ENCODE measurements at regions not wholly inside any gene's neighbourhood (a gene's known extent, or its start where the extent isn't known, plus 50 kb on each side); places are given as distances from the start of the nearest gene placed in this dataset.

- Histone ChIP-seq H3K4me3 (ENCODE audit: low read length) (no peak overlapping the region), H3K27ac (ENCODE audit: low read length) (no peak overlapping the region), H3K36me3 (ENCODE audit: insufficient read depth, low read length) (no peaks in the 10 kb centered on the region), H3K4me1 (ENCODE audit: low read length) (no peaks in the 10 kb centered on the region), H3K27me3 (ENCODE audit: low read length) (no peaks in the 10 kb centered on the region), H3K4me2 (ENCODE audit: low read depth, low read length, poor library complexity, severe bottlenecking) (no peak overlapping the region), H2AFZ (ENCODE audit: low read length) (no peak overlapping the region), H3K9me3 (ENCODE audit: low read length) (no peaks in the 10 kb centered on the region), H4K20me1 (ENCODE audit: insufficient read depth, low read depth, low read length) (no peaks in the 10 kb centered on the region), H3K9ac (ENCODE audit: low read length) (no peak overlapping the region), H3K9me2 (replicated peaks; ENCODE audit: insufficient read depth, low read length) (no peaks in the 10 kb centered on the region), H3K79me2 (ENCODE audit: low read length) (no peaks in the 10 kb centered on the region)
- no peak for DNase-seq
Observed at GRCh38 chr4:41448934-41449333, 89.0 kb upstream of the LIMCH1 start.

GRCh38 chr4:41451961-41452360 lies 86.0 kb upstream of the LIMCH1 start:
- H3K4me2 ChIP-seq (ENCODE audit: low read depth, low read length, poor library complexity, severe bottlenecking), result no peak overlapping the region
- H3K9me3 ChIP-seq (ENCODE audit: low read length), result no peaks in the 10 kb centered on the region
- no peak overlapping the region for H2AFZ ChIP-seq (ENCODE audit: low read length)
- H3K4me1 ChIP-seq (ENCODE audit: low read length), result no peaks in the 10 kb centered on the region
- no peaks in the 10 kb centered on the region for H3K36me3 ChIP-seq (ENCODE audit: insufficient read depth, low read length)
- H3K27ac ChIP-seq (ENCODE audit: low read length), result no peak overlapping the region
- H3K79me2 ChIP-seq (ENCODE audit: low read length), result no peaks in the 10 kb centered on the region
- no peaks in the 10 kb centered on the region for H4K20me1 ChIP-seq (ENCODE audit: insufficient read depth, low read depth, low read length)
- DNase-seq, result no peak
- H3K9ac ChIP-seq (ENCODE audit: low read length), result no peak overlapping the region
- no peak overlapping the region for H3K4me3 ChIP-seq (ENCODE audit: low read length)
- no peaks in the 10 kb centered on the region for H3K27me3 ChIP-seq (ENCODE audit: low read length)
- H3K9me2 ChIP-seq (replicated peaks; ENCODE audit: insufficient read depth, low read length), result no peaks in the 10 kb centered on the region

GRCh38 chr4:41452484-41453225 lies 85.3 kb upstream of the LIMCH1 start:
- Histone ChIP-seq H2AFZ (ENCODE audit: low read length) (no peak overlapping the region), H3K27ac (ENCODE audit: low read length) (no peak overlapping the region), H3K4me3 (ENCODE audit: low read length) (no peak overlapping the region), H4K20me1 (ENCODE audit: insufficient read depth, low read depth, low read length) (no peaks in the 10 kb centered on the region), H3K79me2 (ENCODE audit: low read length) (no peaks in the 10 kb centered on the region), H3K9me3 (ENCODE audit: low read length) (no peaks in the 10 kb centered on the region), H3K4me1 (ENCODE audit: low read length) (no peaks in the 10 kb centered on the region), H3K27me3 (ENCODE audit: low read length) (no peaks in the 10 kb centered on the region), H3K4me2 (ENCODE audit: low read depth, low read length, poor library complexity, severe bottlenecking) (no peak overlapping the region), H3K9ac (ENCODE audit: low read length) (no peak overlapping the region), H3K9me2 (replicated peaks; ENCODE audit: insufficient read depth, low read length) (no peaks in the 10 kb centered on the region), H3K36me3 (ENCODE audit: insufficient read depth, low read length) (no peaks in the 10 kb centered on the region)
- DNase-seq, result no peak

GRCh38 chr4:41454423-41454822 lies 83.5 kb upstream of the LIMCH1 start:
- H4K20me1 ChIP-seq (ENCODE audit: insufficient read depth, low read depth, low read length), result no peaks in the 10 kb centered on the region
- H3K36me3 ChIP-seq (ENCODE audit: insufficient read depth, low read length), result no peaks in the 10 kb centered on the region
- no peak overlapping the region for H2AFZ ChIP-seq (ENCODE audit: low read length)
- H3K9ac ChIP-seq (ENCODE audit: low read length), result no peak overlapping the region
- H3K4me2 ChIP-seq (ENCODE audit: low read depth, low read length, poor library complexity, severe bottlenecking), result no peak overlapping the region
- no peaks in the 10 kb centered on the region for H3K27me3 ChIP-seq (ENCODE audit: low read length)
- no peak for DNase-seq
- H3K79me2 ChIP-seq (ENCODE audit: low read length), result no peaks in the 10 kb centered on the region
- H3K4me3 ChIP-seq (ENCODE audit: low read length), result no peak overlapping the region
- H3K4me1 ChIP-seq (ENCODE audit: low read length), result no peaks in the 10 kb centered on the region
- no peak overlapping the region for H3K27ac ChIP-seq (ENCODE audit: low read length)
- no peaks in the 10 kb centered on the region for H3K9me2 ChIP-seq (replicated peaks; ENCODE audit: insufficient read depth, low read length)
- no peaks in the 10 kb centered on the region for H3K9me3 ChIP-seq (ENCODE audit: low read length)

- no peaks in the 10 kb centered on the region for H3K4me1 ChIP-seq (ENCODE audit: low read length)
- no peaks in the 10 kb centered on the region for H3K27me3 ChIP-seq (ENCODE audit: low read length)
- no peak overlapping the region for H3K9ac ChIP-seq (ENCODE audit: low read length)
- H3K36me3 ChIP-seq (ENCODE audit: insufficient read depth, low read length), result no peaks in the 10 kb centered on the region
- no peaks in the 10 kb centered on the region for H3K9me3 ChIP-seq (ENCODE audit: low read length)
- no peak overlapping the region for H3K4me3 ChIP-seq (ENCODE audit: low read length)
- DNase-seq, result no peak
- no peaks in the 10 kb centered on the region for H4K20me1 ChIP-seq (ENCODE audit: insufficient read depth, low read depth, low read length)
- no peaks in the 10 kb centered on the region for H3K79me2 ChIP-seq (ENCODE audit: low read length)
- H3K27ac ChIP-seq (ENCODE audit: low read length), result no peak overlapping the region
- no peak overlapping the region for H2AFZ ChIP-seq (ENCODE audit: low read length)
- no peak overlapping the region for H3K4me2 ChIP-seq (ENCODE audit: low read depth, low read length, poor library complexity, severe bottlenecking)
- H3K9me2 ChIP-seq (replicated peaks; ENCODE audit: insufficient read depth, low read length), result no peaks in the 10 kb centered on the region
Observed at GRCh38 chr4:41455206-41455605, 82.8 kb upstream of the LIMCH1 start.

- no peaks in the 10 kb centered on the region for H3K79me2 ChIP-seq (ENCODE audit: low read length)
- no peaks in the 10 kb centered on the region for H3K9me2 ChIP-seq (replicated peaks; ENCODE audit: insufficient read depth, low read length)
- H3K9me3 ChIP-seq (ENCODE audit: low read length), result no peaks in the 10 kb centered on the region
- H2AFZ ChIP-seq (ENCODE audit: low read length), result no peak overlapping the region
- H3K4me2 ChIP-seq (ENCODE audit: low read depth, low read length, poor library complexity, severe bottlenecking), result no peak overlapping the region
- H3K4me3 ChIP-seq (ENCODE audit: low read length), result no peak overlapping the region
- DNase-seq, result no peak
- H3K27me3 ChIP-seq (ENCODE audit: low read length), result no peaks in the 10 kb centered on the region
- H3K9ac ChIP-seq (ENCODE audit: low read length), result no peak overlapping the region
- H3K4me1 ChIP-seq (ENCODE audit: low read length), result no peaks in the 10 kb centered on the region
- H3K27ac ChIP-seq (ENCODE audit: low read length), result no peak overlapping the region
- H3K36me3 ChIP-seq (ENCODE audit: insufficient read depth, low read length), result no peaks in the 10 kb centered on the region
- H4K20me1 ChIP-seq (ENCODE audit: insufficient read depth, low read depth, low read length), result no peaks in the 10 kb centered on the region
Observed at GRCh38 chr4:41456559-41457101, 81.3 kb upstream of the LIMCH1 start.

- Histone ChIP-seq H4K20me1 (ENCODE audit: insufficient read depth, low read depth, low read length) (no peaks in the 10 kb centered on the region), H3K9me2 (replicated peaks; ENCODE audit: insufficient read depth, low read length) (no peaks in the 10 kb centered on the region), H3K36me3 (ENCODE audit: insufficient read depth, low read length) (no peaks in the 10 kb centered on the region), H3K4me1 (ENCODE audit: low read length) (no peaks in the 10 kb centered on the region), H2AFZ (ENCODE audit: low read length) (no peak overlapping the region), H3K27ac (ENCODE audit: low read length) (no peak overlapping the region), H3K79me2 (ENCODE audit: low read length) (no peaks in the 10 kb centered on the region), H3K4me2 (ENCODE audit: low read depth, low read length, poor library complexity, severe bottlenecking) (no peak overlapping the region), H3K27me3 (ENCODE audit: low read length) (no peaks in the 10 kb centered on the region), H3K4me3 (ENCODE audit: low read length) (no peak overlapping the region), H3K9ac (ENCODE audit: low read length) (no peak overlapping the region), H3K9me3 (ENCODE audit: low read length) (no peaks in the 10 kb centered on the region)
- DNase-seq, result no peak
Observed at GRCh38 chr4:41458689-41459088, 79.3 kb upstream of the LIMCH1 start.

- DNase-seq, result no peak
- Histone ChIP-seq H3K4me3 (ENCODE audit: low read length) (no peak overlapping the region), H3K36me3 (ENCODE audit: insufficient read depth, low read length) (no peaks in the 10 kb centered on the region), H3K4me2 (ENCODE audit: low read depth, low read length, poor library complexity, severe bottlenecking) (no peak overlapping the region), H3K4me1 (ENCODE audit: low read length) (no peaks in the 10 kb centered on the region), H3K27ac (ENCODE audit: low read length) (no peak overlapping the region), H3K9ac (ENCODE audit: low read length) (no peak overlapping the region), H4K20me1 (ENCODE audit: insufficient read depth, low read depth, low read length) (no peaks in the 10 kb centered on the region), H2AFZ (ENCODE audit: low read length) (no peak overlapping the region), H3K27me3 (ENCODE audit: low read length) (no peaks in the 10 kb centered on the region), H3K79me2 (ENCODE audit: low read length) (no peaks in the 10 kb centered on the region), H3K9me2 (replicated peaks; ENCODE audit: insufficient read depth, low read length) (no peaks in the 10 kb centered on the region), H3K9me3 (ENCODE audit: low read length) (no peaks in the 10 kb centered on the region)
Observed at GRCh38 chr4:41460641-41461040, 77.3 kb upstream of the LIMCH1 start.
